ENCODE measurements at regions not wholly inside any gene's neighbourhood (a gene's known extent, or its start where the extent isn't known, plus 50 kb on each side); places are given as distances from the start of the nearest gene placed in this dataset.

- no peaks in the 10 kb centered on the region for H3K36me3 ChIP-seq (replicated peaks; ENCODE audit: insufficient read depth, low read length)
- TF ChIP-seq CTCF (IDR thresholded peaks at IDR 0.05; ENCODE audit: low read length) (no peak), EZH2phosphoT487 (IDR thresholded peaks at IDR 0.05; ENCODE audit: low read length) (no peak), EZH2 (optimal IDR thresholded peaks at IDR 0.05; ENCODE audit: low read depth, low read length) (no peak)
- H4K20me1 ChIP-seq (ENCODE audit: insufficient read depth, low read length) = no peaks in the 10 kb centered on the region
- H3K4me3 ChIP-seq (ENCODE audit: low read length) = no peak overlapping the region
- no peaks in the 10 kb centered on the region for H3K4me1 ChIP-seq (ENCODE audit: low read length)
- H3K9ac ChIP-seq (ENCODE audit: low read length) = no peak overlapping the region
- H3K79me2 ChIP-seq (ENCODE audit: low read length) = no peaks in the 10 kb centered on the region
- H3K27me3 ChIP-seq (replicated peaks; ENCODE audit: insufficient read depth, low read length) = no peaks in the 10 kb centered on the region
- no peak overlapping the region for H2AFZ ChIP-seq (ENCODE audit: low read length)
- no peak overlapping the region for H3K27ac ChIP-seq (ENCODE audit: low read length)
- no peak for DNase-seq
- H3F3A ChIP-seq (ENCODE audit: insufficient read depth, low read length) = no peaks in the 10 kb centered on the region
- H3K4me2 ChIP-seq (ENCODE audit: low read depth, low read length) = no peak overlapping the region
- no peaks in the 10 kb centered on the region for H3K9me2 ChIP-seq (replicated peaks; ENCODE audit: insufficient read depth, low read length)
- no peaks in the 10 kb centered on the region for H3K9me3 ChIP-seq (replicated peaks; ENCODE audit: insufficient read depth, low read length)
Observed at GRCh38 chr18:1892191-1892590, 679.1 kb downstream of the METTL4 start.

GRCh38 chr18:1895456-1896185, 675.7 kb downstream of the METTL4 start:
- no peaks in the 10 kb centered on the region for H3K9me2 ChIP-seq (replicated peaks; ENCODE audit: insufficient read depth, low read length)
- no peaks in the 10 kb centered on the region for H4K20me1 ChIP-seq (ENCODE audit: insufficient read depth, low read length)
- no peak overlapping the region for H3K4me3 ChIP-seq (ENCODE audit: low read length)
- TF ChIP-seq EZH2phosphoT487 (IDR thresholded peaks at IDR 0.05; ENCODE audit: low read length) (no peak), EZH2 (optimal IDR thresholded peaks at IDR 0.05; ENCODE audit: low read depth, low read length) (no peak), CTCF (IDR thresholded peaks at IDR 0.05; ENCODE audit: low read length) (no peak)
- no peaks in the 10 kb centered on the region for H3K27me3 ChIP-seq (replicated peaks; ENCODE audit: insufficient read depth, low read length)
- no peaks in the 10 kb centered on the region for H3K36me3 ChIP-seq (replicated peaks; ENCODE audit: insufficient read depth, low read length)
- no peak overlapping the region for H3K9ac ChIP-seq (ENCODE audit: low read length)
- no peak for DNase-seq
- H3K4me1 ChIP-seq (ENCODE audit: low read length) = no peaks in the 10 kb centered on the region
- H3K79me2 ChIP-seq (ENCODE audit: low read length) = no peaks in the 10 kb centered on the region
- no peak overlapping the region for H3K4me2 ChIP-seq (ENCODE audit: low read depth, low read length)
- no peaks in the 10 kb centered on the region for H3F3A ChIP-seq (ENCODE audit: insufficient read depth, low read length)
- no peaks in the 10 kb centered on the region for H3K9me3 ChIP-seq (replicated peaks; ENCODE audit: insufficient read depth, low read length)
- no peak overlapping the region for H2AFZ ChIP-seq (ENCODE audit: low read length)
- no peak overlapping the region for H3K27ac ChIP-seq (ENCODE audit: low read length)

- Histone ChIP-seq H3K9ac (ENCODE audit: low read length) (no peak overlapping the region), H3F3A (ENCODE audit: insufficient read depth, low read length) (no peaks in the 10 kb centered on the region), H2AFZ (ENCODE audit: low read length) (no peak overlapping the region), H3K27me3 (replicated peaks; ENCODE audit: insufficient read depth, low read length) (no peaks in the 10 kb centered on the region), H3K4me1 (ENCODE audit: low read length) (no peaks in the 10 kb centered on the region), H3K4me2 (ENCODE audit: low read depth, low read length) (no peak overlapping the region), H3K36me3 (replicated peaks; ENCODE audit: insufficient read depth, low read length) (no peaks in the 10 kb centered on the region), H3K9me3 (replicated peaks; ENCODE audit: insufficient read depth, low read length) (no peaks in the 10 kb centered on the region), H4K20me1 (ENCODE audit: insufficient read depth, low read length) (no peaks in the 10 kb centered on the region), H3K27ac (ENCODE audit: low read length) (no peak overlapping the region), H3K9me2 (replicated peaks; ENCODE audit: insufficient read depth, low read length) (no peaks in the 10 kb centered on the region), H3K4me3 (ENCODE audit: low read length) (no peak overlapping the region), H3K79me2 (ENCODE audit: low read length) (no peaks in the 10 kb centered on the region)
- DNase-seq = no peak
- TF ChIP-seq EZH2phosphoT487 (IDR thresholded peaks at IDR 0.05; ENCODE audit: low read length) (no peak), EZH2 (optimal IDR thresholded peaks at IDR 0.05; ENCODE audit: low read depth, low read length) (no peak), CTCF (IDR thresholded peaks at IDR 0.05; ENCODE audit: low read length) (no peak)
Observed at GRCh38 chr18:1906421-1906820, 664.9 kb downstream of the METTL4 start.
